Keratinocyte (primary cell): ENCODE measurements at regions not wholly inside any gene's neighbourhood (a gene's known extent, or its start where the extent isn't known, plus 50 kb on each side); places are given as distances from the start of the nearest gene placed in this dataset.

ENCODE experiments used
- CTCF ChIP-seq, 3 experiments: IDR thresholded peaks in 1 of 3; conservative IDR thresholded peaks in 1 of 3; optimal IDR thresholded peaks in 1 of 3; 2 replicates in 2 of 3; 3 replicates in 1 of 3; pipeline versions ENCODE3 to v1.5.1; 2011; ENCODE audit warnings: low read length in 3 of 3, mild to moderate bottlenecking in 3 of 3, moderate library complexity in 2 of 3, control low read depth in 1 of 3, inconsistent platforms in 1 of 3; ENCODE audit not compliant: insufficient read depth in 2 of 3; ENCODE audit errors: extremely low read depth in 1 of 3
- EZH2 ChIP-seq: IDR thresholded peaks from one replicate; pipeline ENCODE4 v1.6.1; 2012; ENCODE audit warnings: inconsistent platforms, mild to moderate bottlenecking, low read length, moderate library complexity

- no peak for TF ChIP-seq CTCF (optimal IDR thresholded peaks at IDR 0.05 in 1 of 3, IDR thresholded peaks at IDR 0.05 in 1 of 3, conservative IDR thresholded peaks at IDR 0.05 in 1 of 3; ENCODE audit: extremely low read depth in 1 of 3, insufficient read depth in 2 of 3, low read length in 3 of 3)
- no peak for TF ChIP-seq EZH2
These were observed 202.8 kb upstream of the CST7 start for GRCh38 chr20:24746351-24746685.
